ENCODE measurements at regions not wholly inside any gene's neighbourhood (a gene's known extent, or its start where the extent isn't known, plus 50 kb on each side); places are given as distances from the start of the nearest gene placed in this dataset.

DNA sequence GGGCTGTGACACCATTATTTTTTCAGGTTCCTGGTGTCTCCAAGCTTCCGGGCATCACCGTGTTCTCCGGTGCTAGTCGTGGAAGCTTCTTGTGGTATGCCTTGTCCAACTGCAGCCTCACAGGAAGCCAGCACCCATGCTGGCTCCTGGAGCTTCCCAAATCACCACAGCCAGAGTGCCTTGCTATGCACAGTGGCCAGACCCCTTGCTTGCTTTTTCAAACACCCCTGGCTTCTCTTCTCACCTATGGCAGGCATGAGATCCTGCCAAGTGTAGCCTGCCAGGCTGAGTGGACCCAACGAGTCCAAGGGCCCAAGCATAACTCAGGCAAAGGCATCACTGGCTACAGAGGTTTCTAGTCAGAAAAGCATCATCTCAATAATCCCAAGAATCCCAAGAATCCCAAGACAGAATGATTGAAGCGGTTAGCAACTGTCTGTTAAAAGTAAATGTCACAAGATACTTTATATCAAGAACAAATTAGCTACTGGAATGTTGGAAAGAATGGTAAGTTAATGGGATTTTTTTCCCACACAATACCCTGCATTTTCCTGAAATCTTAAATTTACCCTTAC is 1522.9 kb downstream of the PCDH18 start:
- TF ChIP-seq, protein P1, sequence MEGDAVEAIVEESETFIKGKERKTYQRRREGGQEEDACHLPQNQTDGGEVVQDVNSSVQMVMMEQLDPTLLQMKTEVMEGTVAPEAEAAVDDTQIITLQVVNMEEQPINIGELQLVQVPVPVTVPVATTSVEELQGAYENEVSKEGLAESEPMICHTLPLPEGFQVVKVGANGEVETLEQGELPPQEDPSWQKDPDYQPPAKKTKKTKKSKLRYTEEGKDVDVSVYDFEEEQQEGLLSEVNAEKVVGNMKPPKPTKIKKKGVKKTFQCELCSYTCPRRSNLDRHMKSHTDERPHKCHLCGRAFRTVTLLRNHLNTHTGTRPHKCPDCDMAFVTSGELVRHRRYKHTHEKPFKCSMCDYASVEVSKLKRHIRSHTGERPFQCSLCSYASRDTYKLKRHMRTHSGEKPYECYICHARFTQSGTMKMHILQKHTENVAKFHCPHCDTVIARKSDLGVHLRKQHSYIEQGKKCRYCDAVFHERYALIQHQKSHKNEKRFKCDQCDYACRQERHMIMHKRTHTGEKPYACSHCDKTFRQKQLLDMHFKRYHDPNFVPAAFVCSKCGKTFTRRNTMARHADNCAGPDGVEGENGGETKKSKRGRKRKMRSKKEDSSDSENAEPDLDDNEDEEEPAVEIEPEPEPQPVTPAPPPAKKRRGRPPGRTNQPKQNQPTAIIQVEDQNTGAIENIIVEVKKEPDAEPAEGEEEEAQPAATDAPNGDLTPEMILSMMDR (IDR thresholded peaks at IDR 0.05; ENCODE audit: control insufficient read depth, extremely low read depth, insufficient read depth) = no peak
- no peak overlapping the region for H3K4me3 ChIP-seq (ENCODE audit: low read depth, low read length)
- DNase-seq (ENCODE audit: low read depth) = no peak

DNA sequence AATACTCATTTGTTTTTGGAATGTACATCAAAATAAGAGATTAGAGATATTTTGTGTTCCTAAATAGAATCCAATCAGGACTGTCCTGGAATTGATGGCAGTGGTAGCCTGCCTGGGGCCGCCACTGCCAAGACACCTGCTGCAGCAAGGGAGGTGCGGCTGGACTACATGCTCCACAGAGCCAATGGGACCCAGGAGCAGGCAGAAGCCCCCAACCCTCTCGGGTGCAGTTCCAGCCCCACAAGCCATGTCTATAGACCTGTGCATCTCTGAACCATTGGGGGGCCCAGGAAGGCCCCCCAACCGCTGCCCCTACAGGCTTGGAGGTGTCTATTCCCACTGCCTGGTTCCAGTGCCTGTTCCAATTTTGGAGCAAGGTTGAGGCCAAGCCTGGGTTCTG is 1524.3 kb downstream of the PCDH18 start:
- no peak overlapping the region for H3K4me3 ChIP-seq (ENCODE audit: low read depth, low read length)
- DNase-seq (ENCODE audit: low read depth) = no peak
- TF ChIP-seq, protein P1 (IDR thresholded peaks at IDR 0.05; ENCODE audit: control insufficient read depth, extremely low read depth, insufficient read depth) = no peak

DNA sequence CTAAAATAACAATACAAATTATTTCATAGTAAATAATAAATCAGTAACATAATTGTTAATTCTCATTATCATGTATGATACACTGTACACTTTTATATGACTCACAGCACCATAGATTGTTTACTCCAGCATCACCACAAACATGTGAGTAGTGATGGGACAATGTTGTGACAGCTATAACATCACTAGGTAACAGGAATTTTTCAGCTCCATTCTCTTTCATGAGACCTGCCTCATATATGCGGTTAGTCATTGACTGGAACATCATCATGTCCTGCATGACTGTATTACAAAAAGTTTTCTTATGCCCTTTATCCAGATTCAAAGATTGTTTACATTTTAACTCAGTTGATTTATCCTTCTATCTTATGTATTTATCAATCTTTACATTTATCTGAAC is 1530.0 kb downstream of the PCDH18 start:
- TF ChIP-seq, protein P1 (IDR thresholded peaks at IDR 0.05; ENCODE audit: control insufficient read depth, extremely low read depth, insufficient read depth) = no peak
- no peak overlapping the region for H3K4me3 ChIP-seq (ENCODE audit: low read depth, low read length)
- no peak for DNase-seq (ENCODE audit: low read depth)

DNA sequence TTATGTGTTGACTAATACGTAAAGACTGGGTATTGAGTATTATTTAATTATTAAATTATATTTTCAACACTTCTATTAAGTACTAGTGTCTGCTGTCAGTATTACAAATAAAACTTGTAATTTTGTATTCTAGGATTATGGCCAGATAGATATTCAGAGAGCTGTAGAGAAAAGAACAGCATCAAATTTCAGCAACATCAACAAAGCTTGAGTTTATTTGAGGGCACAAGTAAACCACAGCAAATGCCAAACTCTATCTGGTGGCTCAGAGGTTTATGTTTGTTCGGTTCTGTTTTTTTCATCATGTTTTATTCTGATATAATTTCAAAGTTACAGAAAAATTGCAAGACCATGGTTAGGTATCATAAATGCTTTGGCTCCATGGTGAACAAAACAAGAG is 1530.5 kb downstream of the PCDH18 start:
- no peak overlapping the region for H3K4me3 ChIP-seq (ENCODE audit: low read depth, low read length)
- no peak for DNase-seq (ENCODE audit: low read depth)
- TF ChIP-seq, protein P1 (IDR thresholded peaks at IDR 0.05; ENCODE audit: control insufficient read depth, extremely low read depth, insufficient read depth) = no peak

DNA sequence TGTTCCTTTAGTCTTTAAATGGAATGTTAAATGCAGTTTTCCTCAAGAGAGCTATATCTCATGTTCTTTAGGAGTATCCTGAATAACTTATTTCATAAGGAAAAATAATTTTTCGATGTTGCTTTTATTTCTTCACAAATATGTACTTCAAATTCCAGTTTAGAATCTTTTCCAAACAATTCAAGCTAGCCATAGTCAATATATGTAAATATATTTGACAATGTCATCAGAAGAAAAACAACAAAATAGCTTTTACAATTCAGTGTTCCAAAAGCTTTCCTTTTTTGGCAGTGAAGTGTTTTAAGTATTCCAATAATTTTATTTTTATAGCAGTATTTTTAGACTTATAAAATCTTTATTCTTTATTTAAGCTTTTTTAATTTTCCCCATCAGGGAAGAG is 1532.0 kb downstream of the PCDH18 start:
- no peak overlapping the region for H3K4me3 ChIP-seq (ENCODE audit: low read depth, low read length)
- TF ChIP-seq, protein P1 (IDR thresholded peaks at IDR 0.05; ENCODE audit: control insufficient read depth, extremely low read depth, insufficient read depth) = no peak
- no peak for DNase-seq (ENCODE audit: low read depth)

DNA sequence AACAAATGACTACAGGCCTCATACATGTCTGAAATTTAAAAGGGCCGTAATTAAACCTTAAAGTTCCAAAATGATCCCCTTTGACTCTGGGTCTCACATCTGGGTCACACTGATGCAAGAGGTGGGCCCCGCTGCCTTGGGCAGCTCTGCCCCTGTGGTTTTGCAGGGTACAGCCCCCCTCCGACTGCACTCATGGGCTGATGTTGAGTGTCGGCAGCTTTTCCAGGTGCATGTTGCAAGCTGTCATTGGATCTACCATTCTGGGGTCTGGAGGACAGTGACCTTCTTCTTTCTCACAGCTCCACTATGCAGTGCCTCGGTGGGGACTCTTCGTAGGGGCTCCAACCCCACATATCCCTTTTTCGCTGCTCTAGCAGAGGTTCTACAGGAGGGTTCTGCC is 1537.9 kb downstream of the PCDH18 start:
- H3K4me3 ChIP-seq (ENCODE audit: low read depth, low read length) = no peak overlapping the region
- TF ChIP-seq, protein P1 (IDR thresholded peaks at IDR 0.05; ENCODE audit: control insufficient read depth, extremely low read depth, insufficient read depth) = no peak
- DNase-seq (ENCODE audit: low read depth) = no peak

DNA sequence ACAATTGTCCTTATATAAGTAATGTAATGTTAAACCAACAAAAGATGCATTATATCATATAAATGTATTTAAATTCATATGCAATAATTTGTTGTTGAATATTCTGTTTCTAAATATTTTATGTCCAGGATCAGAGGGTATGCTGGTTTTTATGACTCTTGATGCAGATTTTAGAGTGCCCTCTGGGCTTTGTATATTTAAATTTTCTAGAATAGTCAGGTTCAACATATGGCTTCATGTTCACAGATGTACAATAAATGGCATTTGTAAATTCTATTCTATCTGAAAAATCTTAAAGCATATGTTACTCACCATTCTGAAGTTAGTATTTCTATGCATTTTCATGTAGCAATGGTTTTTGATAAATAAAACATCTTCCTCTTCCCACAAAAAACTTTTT is 1555.4 kb downstream of the PCDH18 start:
- H3K4me3 ChIP-seq (ENCODE audit: low read depth, low read length) = no peak overlapping the region
- no peak for DNase-seq (ENCODE audit: low read depth)
- TF ChIP-seq, protein P1 (IDR thresholded peaks at IDR 0.05; ENCODE audit: control insufficient read depth, extremely low read depth, insufficient read depth) = no peak

All from LNCaP clone FGC (cell line).